ENCODE measurements at regions not wholly inside any gene's neighbourhood (a gene's known extent, or its start where the extent isn't known, plus 50 kb on each side); places are given as distances from the start of the nearest gene placed in this dataset.

- Histone ChIP-seq H3K9me3 (0 out of 2 replicates have a peak, but pooled peaks cover 2% of the 10 kb centered on the region), H3K4me3 (ENCODE audit: low read depth, low read length) (no peak overlapping the region), H3K4me1 (no peaks in the 10 kb centered on the region), H3K36me3 (ENCODE audit: control insufficient read depth, insufficient read depth, low read length) (no peaks in the 10 kb centered on the region), H3K27me3 (replicated peaks; ENCODE audit: control insufficient read depth, insufficient read depth, low read length) (no peaks in the 10 kb centered on the region)
- BruUV-seq (replicated peaks): no TSS peak
- no peak for TF ChIP-seq CTCF (IDR thresholded peaks at IDR 0.05; ENCODE audit: insufficient read depth in 1 of 2, low read depth in 1 of 2, low read length in 1 of 2, severe bottlenecking in 1 of 2, unreplicated experiment in 1 of 2)
- Mint-ChIP-seq H3K4me1 (ENCODE audit: low read depth, unreplicated experiment) (no peaks in the 10 kb centered on the region), H3K27me3 (ENCODE audit: insufficient read depth, unreplicated experiment) (no peaks in the 10 kb centered on the region), H3K36me3 (ENCODE audit: insufficient read depth, unreplicated experiment) (no peaks in the 10 kb centered on the region), H3K9me3 (ENCODE audit: unreplicated experiment) (no peaks in the 10 kb centered on the region), H3K4me3 (ENCODE audit: unreplicated experiment) (no peak overlapping the region), H3K27ac (ENCODE audit: unreplicated experiment) (no peak overlapping the region)
- intact Hi-C loops (cut with micrococcal nuclease; ENCODE audit: unreplicated experiment): no loop called here
- POLR2A ChIA-PET: no interaction called here
- DNase-seq: no peak
- CTCF ChIA-PET: no interaction called here
These were observed 71.8 kb upstream of the PHACTR2 start for GRCh38 chr6:143605906-143606521.

GRCh38 chr6:143603455-143603854 is 74.3 kb upstream of the PHACTR2 start:
- no peak for DNase-seq
- intact Hi-C loops (cut with micrococcal nuclease; ENCODE audit: unreplicated experiment): no loop called here
- H3K9me3 Mint-ChIP-seq (ENCODE audit: unreplicated experiment): no peaks in the 10 kb centered on the region
- no TSS peak for BruUV-seq (replicated peaks)
- no peaks in the 10 kb centered on the region for H3K36me3 ChIP-seq (ENCODE audit: control insufficient read depth, insufficient read depth, low read length)
- no peak overlapping the region for H3K27ac Mint-ChIP-seq (ENCODE audit: unreplicated experiment)
- peaks cover under 1% of the 10 kb centered on the region for H3K4me1 Mint-ChIP-seq (ENCODE audit: low read depth, unreplicated experiment)
- no peaks in the 10 kb centered on the region for H3K36me3 Mint-ChIP-seq (ENCODE audit: insufficient read depth, unreplicated experiment)
- TF ChIP-seq CTCF (IDR thresholded peaks at IDR 0.05; ENCODE audit: insufficient read depth in 1 of 2, low read depth in 1 of 2, low read length in 1 of 2, severe bottlenecking in 1 of 2, unreplicated experiment in 1 of 2): no peak
- no peaks in the 10 kb centered on the region for H3K27me3 ChIP-seq (replicated peaks; ENCODE audit: control insufficient read depth, insufficient read depth, low read length)
- ChIA-PET CTCF (no interaction called here), POLR2A (no interaction called here)
- no peak overlapping the region for H3K4me3 Mint-ChIP-seq (ENCODE audit: unreplicated experiment)
- H3K27me3 Mint-ChIP-seq (ENCODE audit: insufficient read depth, unreplicated experiment): no peaks in the 10 kb centered on the region
- no peak overlapping the region for H3K4me3 ChIP-seq (ENCODE audit: low read depth, low read length)
- 0 out of 2 replicates have a peak, but pooled peaks cover 2% of the 10 kb centered on the region for H3K9me3 ChIP-seq
- no peaks in the 10 kb centered on the region for H3K4me1 ChIP-seq

- Mint-ChIP-seq H3K27me3 (ENCODE audit: insufficient read depth, unreplicated experiment) (no peaks in the 10 kb centered on the region), H3K4me3 (ENCODE audit: unreplicated experiment) (no peak overlapping the region), H3K36me3 (ENCODE audit: insufficient read depth, unreplicated experiment) (no peaks in the 10 kb centered on the region), H3K9me3 (ENCODE audit: unreplicated experiment) (no peaks in the 10 kb centered on the region), H3K27ac (ENCODE audit: unreplicated experiment) (no peak overlapping the region), H3K4me1 (ENCODE audit: low read depth, unreplicated experiment) (peaks cover 10% of the 10 kb centered on the region)
- ChIA-PET POLR2A (no interaction called here), CTCF (no interaction called here)
- Histone ChIP-seq H3K4me1 (peaks cover 7% of the 10 kb centered on the region), H3K36me3 (ENCODE audit: control insufficient read depth, insufficient read depth, low read length) (no peaks in the 10 kb centered on the region), H3K27me3 (replicated peaks; ENCODE audit: control insufficient read depth, insufficient read depth, low read length) (no peaks in the 10 kb centered on the region), H3K4me3 (ENCODE audit: low read depth, low read length) (no peak overlapping the region), H3K9me3 (0 out of 2 replicates have a peak, but pooled peaks cover 2% of the 10 kb centered on the region)
- TF ChIP-seq CTCF (IDR thresholded peaks at IDR 0.05; ENCODE audit: insufficient read depth in 1 of 2, low read depth in 1 of 2, low read length in 1 of 2, severe bottlenecking in 1 of 2, unreplicated experiment in 1 of 2): no peak
- DNase-seq: no peak
- intact Hi-C loops (cut with micrococcal nuclease; ENCODE audit: unreplicated experiment): no loop called here
- no TSS peak for BruUV-seq (replicated peaks)
These were observed 76.3 kb upstream of the PHACTR2 start for GRCh38 chr6:143601504-143601903.

Data from Caco-2 (cell line).